ENCODE measurements at regions not wholly inside any gene's neighbourhood (a gene's known extent, or its start where the extent isn't known, plus 50 kb on each side); places are given as distances from the start of the nearest gene placed in this dataset.
"Not testable (repeated sequence)": the region's sequence is repeated elsewhere in the genome, so short reads cannot be mapped to it uniquely, and the experiment has no call there.

GRCh38 chrX:151042842-151043241, 59.7 kb downstream of the HMGB3 start:
- peak; percentile 76 for DNase-seq

- not testable (repeated sequence) for DNase-seq
These were observed 83.2 kb downstream of the HMGB3 start for GRCh38 chrX:151066373-151066772.

- DNase-seq = no peak
These were observed 90.6 kb downstream of the HMGB3 start for GRCh38 chrX:151073767-151074166.

- no peak for DNase-seq
These were observed 95.4 kb upstream of the GPR50 start for GRCh38 chrX:151081016-151081415.

- peak; percentile 65 for DNase-seq
These were observed 94.1 kb upstream of the GPR50 start for GRCh38 chrX:151082077-151082948.

GRCh38 chrX:151084454-151084853, 91.9 kb upstream of the GPR50 start:
- no peak for DNase-seq

- DNase-seq = no peak
These were observed 91.2 kb upstream of the GPR50 start for GRCh38 chrX:151085207-151085606.

GRCh38 chrX:151088221-151088620, 88.2 kb upstream of the GPR50 start:
- DNase-seq = no peak

GRCh38 chrX:151099001-151099400, 77.4 kb upstream of the GPR50 start:
- DNase-seq = peak; percentile 34

GRCh38 chrX:151100799-151101198, 75.6 kb upstream of the GPR50 start:
- DNase-seq = no peak

- not testable (repeated sequence) for DNase-seq
These were observed 63.2 kb upstream of the GPR50 start for GRCh38 chrX:151113200-151113599.
